ENCODE measurements at regions not wholly inside any gene's neighbourhood (a gene's known extent, or its start where the extent isn't known, plus 50 kb on each side); places are given as distances from the start of the nearest gene placed in this dataset.

GRCh38 chr4:114196606-114197005 lies 217.2 kb upstream of the ARSJ start:
- H3K36me3 Mint-ChIP-seq (ENCODE audit: insufficient read depth) = no peaks in the 10 kb centered on the region
- no peak overlapping the region for H3K4me3 Mint-ChIP-seq
- H3K4me1 Mint-ChIP-seq = no peaks in the 10 kb centered on the region
- H3K9me3 Mint-ChIP-seq = no peaks in the 10 kb centered on the region
- DNase-seq (ENCODE audit: low spot score in 2 of 2) (no peak), ATAC-seq (replicated peaks; ENCODE audit: extremely low read depth, poor library complexity, severe bottlenecking) (no peak)
- no peak overlapping the region for H3K27ac Mint-ChIP-seq (ENCODE audit: low read depth)
- H3K27me3 Mint-ChIP-seq = peaks cover 21% of the 10 kb centered on the region

- Mint-ChIP-seq H3K27me3 (peaks cover 31% of the 10 kb centered on the region), H3K9me3 (no peaks in the 10 kb centered on the region), H3K36me3 (ENCODE audit: insufficient read depth) (no peaks in the 10 kb centered on the region), H3K4me3 (no peak overlapping the region), H3K4me1 (no peaks in the 10 kb centered on the region), H3K27ac (ENCODE audit: low read depth) (no peak overlapping the region)
- DNase-seq (ENCODE audit: low spot score in 2 of 2) (no peak), ATAC-seq (replicated peaks; ENCODE audit: extremely low read depth, poor library complexity, severe bottlenecking) (no peak)
These were observed 220.6 kb upstream of the ARSJ start for GRCh38 chr4:114200026-114200425.

- Mint-ChIP-seq H3K4me3 (no peak overlapping the region), H3K9me3 (no peaks in the 10 kb centered on the region), H3K36me3 (ENCODE audit: insufficient read depth) (no peaks in the 10 kb centered on the region), H3K27ac (ENCODE audit: low read depth) (no peak overlapping the region), H3K4me1 (no peaks in the 10 kb centered on the region), H3K27me3 (peaks cover 26% of the 10 kb centered on the region)
- ATAC-seq (replicated peaks; ENCODE audit: extremely low read depth, poor library complexity, severe bottlenecking) (no peak), DNase-seq (ENCODE audit: low spot score in 2 of 2) (no peak)
These were observed 225.8 kb upstream of the ARSJ start for GRCh38 chr4:114205261-114205660.

GRCh38 chr4:114208574-114209151 lies 229.2 kb upstream of the ARSJ start:
- H3K4me3 Mint-ChIP-seq = no peak overlapping the region
- no peak for DNase-seq (ENCODE audit: low spot score in 2 of 2)
- no peaks in the 10 kb centered on the region for H3K36me3 Mint-ChIP-seq (ENCODE audit: insufficient read depth)
- no peaks in the 10 kb centered on the region for H3K9me3 Mint-ChIP-seq
- no peaks in the 10 kb centered on the region for H3K4me1 Mint-ChIP-seq
- H3K27me3 Mint-ChIP-seq = peaks cover 15% of the 10 kb centered on the region
- no peak for ATAC-seq (replicated peaks; ENCODE audit: extremely low read depth, poor library complexity, severe bottlenecking)
- H3K27ac Mint-ChIP-seq (ENCODE audit: low read depth) = no peak overlapping the region

GRCh38 chr4:114209584-114209983 lies 230.1 kb upstream of the ARSJ start:
- H3K4me1 Mint-ChIP-seq = no peaks in the 10 kb centered on the region
- ATAC-seq (replicated peaks; ENCODE audit: extremely low read depth, poor library complexity, severe bottlenecking) = no peak
- H3K9me3 Mint-ChIP-seq = no peaks in the 10 kb centered on the region

GRCh38 chr4:114211556-114211955 lies 232.1 kb upstream of the ARSJ start:
- no peak for ATAC-seq (replicated peaks; ENCODE audit: extremely low read depth, poor library complexity, severe bottlenecking)
- H3K9me3 Mint-ChIP-seq = no peaks in the 10 kb centered on the region
- H3K27ac Mint-ChIP-seq (ENCODE audit: low read depth) = no peak overlapping the region
- no peaks in the 10 kb centered on the region for H3K4me1 Mint-ChIP-seq
- no peak for DNase-seq (ENCODE audit: low spot score in 2 of 2)
- H3K36me3 Mint-ChIP-seq (ENCODE audit: insufficient read depth) = no peaks in the 10 kb centered on the region
- H3K27me3 Mint-ChIP-seq = peaks cover 9% of the 10 kb centered on the region
- H3K4me3 Mint-ChIP-seq = no peak overlapping the region

More at GRCh38 chr4:114209584-114209983, 230.1 kb upstream of the ARSJ start:
- H3K27me3 Mint-ChIP-seq = peaks cover 9% of the 10 kb centered on the region
- no peak for DNase-seq (ENCODE audit: low spot score in 2 of 2)
- H3K27ac Mint-ChIP-seq (ENCODE audit: low read depth) = no peak overlapping the region
- no peak overlapping the region for H3K4me3 Mint-ChIP-seq
- H3K36me3 Mint-ChIP-seq (ENCODE audit: insufficient read depth) = no peaks in the 10 kb centered on the region

GRCh38 chr4:114217150-114217817 lies 237.8 kb upstream of the ARSJ start:
- DNase-seq (ENCODE audit: low spot score in 2 of 2) (no peak), ATAC-seq (replicated peaks; ENCODE audit: extremely low read depth, poor library complexity, severe bottlenecking) (no peak)
- Mint-ChIP-seq H3K27me3 (peaks cover 22% of the 10 kb centered on the region), H3K36me3 (ENCODE audit: insufficient read depth) (no peaks in the 10 kb centered on the region), H3K4me3 (no peak overlapping the region), H3K9me3 (no peaks in the 10 kb centered on the region), H3K4me1 (no peaks in the 10 kb centered on the region), H3K27ac (ENCODE audit: low read depth) (no peak overlapping the region)

- H3K27ac Mint-ChIP-seq (ENCODE audit: low read depth) = no peak overlapping the region
These were observed 244.1 kb upstream of the ARSJ start for GRCh38 chr4:114223580-114223979.

GRCh38 chr4:114225436-114225835 lies 246.0 kb upstream of the ARSJ start:
- no peak overlapping the region for H3K27ac Mint-ChIP-seq (ENCODE audit: low read depth)
- H3K4me1 Mint-ChIP-seq = no peaks in the 10 kb centered on the region
- ATAC-seq (replicated peaks; ENCODE audit: extremely low read depth, poor library complexity, severe bottlenecking) (no peak), DNase-seq (ENCODE audit: low spot score in 2 of 2) (no peak)
- peaks cover 1% of the 10 kb centered on the region for H3K36me3 Mint-ChIP-seq (ENCODE audit: insufficient read depth)
- H3K4me3 Mint-ChIP-seq = no peak overlapping the region
- H3K9me3 Mint-ChIP-seq = no peaks in the 10 kb centered on the region
- no peaks in the 10 kb centered on the region for H3K27me3 Mint-ChIP-seq

More at GRCh38 chr4:114223580-114223979, 244.1 kb upstream of the ARSJ start:
- Mint-ChIP-seq H3K36me3 (ENCODE audit: insufficient read depth) (peaks cover 1% of the 10 kb centered on the region), H3K9me3 (no peaks in the 10 kb centered on the region), H3K27me3 (peaks cover 6% of the 10 kb centered on the region), H3K4me3 (no peak overlapping the region), H3K4me1 (no peaks in the 10 kb centered on the region)
- ATAC-seq (replicated peaks; ENCODE audit: extremely low read depth, poor library complexity, severe bottlenecking) = no peak
- DNase-seq (ENCODE audit: low spot score in 2 of 2) = no peak

GRCh38 chr4:114226179-114226578 lies 246.7 kb upstream of the ARSJ start:
- Mint-ChIP-seq H3K27me3 (no peaks in the 10 kb centered on the region), H3K9me3 (no peaks in the 10 kb centered on the region), H3K4me1 (no peaks in the 10 kb centered on the region), H3K4me3 (no peak overlapping the region), H3K27ac (ENCODE audit: low read depth) (no peak overlapping the region), H3K36me3 (ENCODE audit: insufficient read depth) (peaks cover 1% of the 10 kb centered on the region)
- no peak for ATAC-seq (replicated peaks; ENCODE audit: extremely low read depth, poor library complexity, severe bottlenecking)
- DNase-seq (ENCODE audit: low spot score in 2 of 2) = no peak

- no peaks in the 10 kb centered on the region for H3K4me1 Mint-ChIP-seq
- DNase-seq (ENCODE audit: low spot score in 2 of 2) = no peak
- H3K27ac Mint-ChIP-seq (ENCODE audit: low read depth) = no peak overlapping the region
- H3K9me3 Mint-ChIP-seq = no peaks in the 10 kb centered on the region
- no peak overlapping the region for H3K4me3 Mint-ChIP-seq
- no peak for ATAC-seq (replicated peaks; ENCODE audit: extremely low read depth, poor library complexity, severe bottlenecking)
- peaks cover 1% of the 10 kb centered on the region for H3K36me3 Mint-ChIP-seq (ENCODE audit: insufficient read depth)
- no peaks in the 10 kb centered on the region for H3K27me3 Mint-ChIP-seq
These were observed 247.7 kb upstream of the ARSJ start for GRCh38 chr4:114226968-114227760.

- H3K27me3 Mint-ChIP-seq = no peaks in the 10 kb centered on the region
- no peaks in the 10 kb centered on the region for H3K9me3 Mint-ChIP-seq
- H3K4me1 Mint-ChIP-seq = no peaks in the 10 kb centered on the region
- ATAC-seq (replicated peaks; ENCODE audit: extremely low read depth, poor library complexity, severe bottlenecking) (no peak), DNase-seq (ENCODE audit: low spot score in 2 of 2) (no peak)
- no peak overlapping the region for H3K27ac Mint-ChIP-seq (ENCODE audit: low read depth)
- H3K36me3 Mint-ChIP-seq (ENCODE audit: insufficient read depth) = peaks cover 1% of the 10 kb centered on the region
- H3K4me3 Mint-ChIP-seq = no peak overlapping the region
These were observed 250.3 kb upstream of the ARSJ start for GRCh38 chr4:114229706-114230105.

All from central memory CD8-positive, alpha-beta T cell (primary cell).